ENCODE measurements at regions not wholly inside any gene's neighbourhood (a gene's known extent, or its start where the extent isn't known, plus 50 kb on each side); places are given as distances from the start of the nearest gene placed in this dataset.

GRCh38 chr11:29032384-29033149 is 924.4 kb downstream of the METTL15 start:
- POLR2A ChIA-PET: no interaction called here
- no peak overlapping the region for H3K9ac ChIP-seq (ENCODE audit: low read length)
- intact Hi-C loops (cut with micrococcal nuclease): no loop called here
- H3K9me3 ChIP-seq (ENCODE audit: control insufficient read depth in 1 of 2, insufficient read depth in 1 of 2, low read depth in 1 of 2, low read length in 2 of 2): peaks cover 0 to 9% of the 10 kb centered on the region in 2 experiments; a peak in 1 of 4 replicates
- RAD21 ChIA-PET (ENCODE audit: low non-redundant PET in 1 of 2, low total read pairs in 2 of 2, uncharacterized antibody in 2 of 2, unreplicated experiment in 2 of 2): no interaction called here
- no peak overlapping the region for H2AFZ ChIP-seq (ENCODE audit: low read depth, low read length, poor library complexity, severe bottlenecking)
- H3K27ac ChIP-seq (ENCODE audit: low read depth, low read length): no peak overlapping the region
- H3K9me2 ChIP-seq (ENCODE audit: insufficient read depth): no peaks in the 10 kb centered on the region
- H3K4me2 ChIP-seq (ENCODE audit: low read length): no peak overlapping the region
- no TSS peak for BruUV-seq (replicated peaks)
- no peak for DNase-seq (ENCODE audit: low read depth, low spot score)
- H3K4me1 ChIP-seq (ENCODE audit: control insufficient read depth in 1 of 2, insufficient read depth in 2 of 2, low read length in 2 of 2): no peaks in the 10 kb centered on the region
- CTCF ChIA-PET: no interaction called here
- no peaks in the 10 kb centered on the region for H3K27me3 ChIP-seq (ENCODE audit: insufficient read depth, low read length)
- no peaks in the 10 kb centered on the region for H3K79me2 ChIP-seq (ENCODE audit: insufficient read depth, low read length)
- no peak for ATAC-seq
- no peaks in the 10 kb centered on the region for H4K20me1 ChIP-seq (ENCODE audit: insufficient read depth)
- no peak overlapping the region for H3K4me3 ChIP-seq (replicated peaks in 1 of 2; ENCODE audit: low read depth in 1 of 2, low read length in 2 of 2)
- no peak for TF ChIP-seq EZH2phosphoT487 (IDR thresholded peaks at IDR 0.05; ENCODE audit: borderline replicate concordance)
- no peaks in the 10 kb centered on the region for H3K36me3 ChIP-seq (ENCODE audit: control insufficient read depth in 1 of 2, insufficient read depth in 2 of 2, low read length in 2 of 2)

GRCh38 chr11:29029452-29029851 is 921.3 kb downstream of the METTL15 start:
- DNase-seq (ENCODE audit: low read depth, low spot score): no peak

More at GRCh38 chr11:29029452-29029851, 921.3 kb downstream of the METTL15 start:
- H3K9ac ChIP-seq (ENCODE audit: low read length): no peak overlapping the region
- no peaks in the 10 kb centered on the region for H3K4me1 ChIP-seq (ENCODE audit: control insufficient read depth in 1 of 2, insufficient read depth in 2 of 2, low read length in 2 of 2)
- ChIA-PET CTCF (interaction anchor here (1.5 kb wide), 1 partner anchor 9 kb away, joined by 4 read pairs; no protein-coding TSS in a partner anchor), RAD21 (ENCODE audit: low non-redundant PET in 1 of 2, low total read pairs in 2 of 2, uncharacterized antibody in 2 of 2, unreplicated experiment in 2 of 2) (no interaction called here), POLR2A (no interaction called here)
- no peak for ATAC-seq
- H3K9me3 ChIP-seq (ENCODE audit: control insufficient read depth in 1 of 2, insufficient read depth in 1 of 2, low read depth in 1 of 2, low read length in 2 of 2): peaks cover 0 to 9% of the 10 kb centered on the region in 2 experiments; a peak in 1 of 4 replicates
- BruUV-seq (replicated peaks): no TSS peak
- no peak overlapping the region for H2AFZ ChIP-seq (ENCODE audit: low read depth, low read length, poor library complexity, severe bottlenecking)
- no peak overlapping the region for H3K4me2 ChIP-seq (ENCODE audit: low read length)
- intact Hi-C loops (cut with micrococcal nuclease): no loop called here
- H3K36me3 ChIP-seq (ENCODE audit: control insufficient read depth in 1 of 2, insufficient read depth in 2 of 2, low read length in 2 of 2): no peaks in the 10 kb centered on the region
- H3K79me2 ChIP-seq (ENCODE audit: insufficient read depth, low read length): no peaks in the 10 kb centered on the region
- H4K20me1 ChIP-seq (ENCODE audit: insufficient read depth): no peaks in the 10 kb centered on the region
- H3K27ac ChIP-seq (ENCODE audit: low read depth, low read length): no peak overlapping the region
- no peak overlapping the region for H3K4me3 ChIP-seq (replicated peaks in 1 of 2; ENCODE audit: low read depth in 1 of 2, low read length in 2 of 2)
- H3K9me2 ChIP-seq (ENCODE audit: insufficient read depth): no peaks in the 10 kb centered on the region
- no peaks in the 10 kb centered on the region for H3K27me3 ChIP-seq (ENCODE audit: insufficient read depth, low read length)
- TF ChIP-seq JUND (IDR thresholded peaks at IDR 0.05): no peak
- peak; percentile 68; the same call in 1 of the 2 replicates for TF ChIP-seq CBX3 (IDR thresholded peaks at IDR 0.05; ENCODE audit: low read depth)
